BLaER1 treated with 17β-estradiol and CSF1 and Interleukin-3, amounts not matched to agents 10 nM and 100 nM (cell line): ENCODE measurements at regions not wholly inside any gene's neighbourhood (a gene's known extent, or its start where the extent isn't known, plus 50 kb on each side); places are given as distances from the start of the nearest gene placed in this dataset.

Experiments used
- H3K27ac ChIP-seq, 11 experiments: shearing (Covaris generic); formaldehyde crosslinking; 2 replicates each; pipeline ENCODE4 v1.8.1; 2022
- H3K27me3 ChIP-seq, 11 experiments: shearing (Covaris generic); formaldehyde crosslinking; 2 replicates each; pipeline ENCODE4 v1.8.1; 2022
- H3K36me3 ChIP-seq, 11 experiments: shearing (Covaris generic); formaldehyde crosslinking; 2 replicates each; pipeline ENCODE4 v1.8.1; 2022
- H3K4me1 ChIP-seq, 10 experiments: shearing (Covaris generic); formaldehyde crosslinking; 2 replicates each; pipeline ENCODE4 v1.8.1; 2022
- H3K4me2 ChIP-seq, 11 experiments: shearing (Covaris generic); formaldehyde crosslinking; 2 replicates each; pipeline ENCODE4 v1.8.1; 2022
- H3K4me3 ChIP-seq, 10 experiments: shearing (Covaris generic); formaldehyde crosslinking; 2 replicates each; pipeline ENCODE4 v1.8.1; 2022
- H3K9ac ChIP-seq, 11 experiments: shearing (Covaris generic); formaldehyde crosslinking; 2 replicates each; pipeline ENCODE4 v1.8.1; 2022
- H3K9me3 ChIP-seq, 11 experiments: shearing (Covaris generic); formaldehyde crosslinking; replicated peaks in 1 of 11; 2 replicates each; pipeline ENCODE4 v1.8.1; 2022
- H4K20me1 ChIP-seq, 11 experiments: shearing (Covaris generic); formaldehyde crosslinking; 2 replicates each; pipeline ENCODE4 v1.8.1; 2022
- Cebpa-rat ChIP-seq, 11 experiments: shearing (Covaris generic); IDR thresholded peaks; 2 replicates each; pipeline ENCODE4 v1.8.1; 2022

DNA sequence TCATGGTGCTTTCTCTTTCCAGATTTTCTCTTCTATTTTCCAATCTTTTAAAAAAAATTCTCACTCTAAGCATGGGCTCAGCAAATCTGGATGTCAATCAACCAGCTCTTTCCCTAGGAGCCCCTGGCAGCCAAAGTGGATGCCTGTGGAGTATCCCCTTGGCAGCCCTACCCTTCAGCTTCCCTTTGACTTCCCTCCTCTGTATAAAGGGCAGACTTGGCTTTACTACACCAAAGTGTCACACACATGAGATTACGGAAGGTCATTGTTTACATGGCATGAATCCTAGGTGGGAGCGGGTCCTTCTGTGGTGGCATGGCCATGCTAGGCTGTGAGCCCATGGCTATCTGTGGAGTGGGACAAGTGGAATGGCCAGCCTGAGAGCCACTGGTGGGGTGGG lies 379.9 kb downstream of the GABRB3 start:
- no peaks in the 10 kb centered on the region for H3K36me3 ChIP-seq
- no peak overlapping the region for H3K4me2 ChIP-seq
- no peak overlapping the region for H3K9ac ChIP-seq
- peaks cover 29 to 69% (median 64%) of the 10 kb centered on the region in 10 experiments for H3K4me1 ChIP-seq
- no peak for TF ChIP-seq Cebpa-rat (IDR thresholded peaks at IDR 0.05)
- no peaks in the 10 kb centered on the region for H3K9me3 ChIP-seq
- H3K27ac ChIP-seq, result no peak overlapping the region
- no peaks in the 10 kb centered on the region for H3K27me3 ChIP-seq
- H3K4me3 ChIP-seq, result no peak overlapping the region
- no peaks in the 10 kb centered on the region for H4K20me1 ChIP-seq

DNA sequence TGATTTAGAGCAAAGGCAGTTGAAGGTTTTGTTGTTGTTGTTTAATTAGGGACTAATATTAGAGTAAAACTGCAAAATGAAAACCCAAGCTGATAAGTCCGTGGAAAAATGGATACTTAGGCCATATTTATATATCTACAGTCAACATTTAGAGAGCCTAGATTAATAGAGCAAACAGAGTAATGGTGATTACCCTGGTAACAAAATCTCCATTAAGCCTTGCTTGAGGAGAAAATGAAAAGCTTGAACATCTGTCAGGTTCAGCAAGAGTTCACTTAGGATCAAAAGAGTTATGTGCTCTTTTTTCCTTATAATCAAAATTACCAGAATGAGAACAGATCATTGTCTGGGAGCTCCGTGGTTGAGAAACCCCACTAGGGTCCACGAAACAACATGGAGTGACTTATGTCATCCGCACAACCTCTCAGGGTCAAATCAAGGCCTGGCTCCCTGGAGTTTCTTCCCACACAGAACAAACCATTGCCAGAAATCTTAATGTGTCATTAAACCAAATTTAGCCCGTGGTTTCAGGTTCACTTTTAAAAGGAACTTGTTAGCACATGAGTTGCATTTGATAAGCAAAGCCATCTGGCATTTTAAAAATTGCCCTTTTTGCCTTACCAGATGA lies 381.2 kb downstream of the GABRB3 start:
- TF ChIP-seq Cebpa-rat (IDR thresholded peaks at IDR 0.05), result no peak
- Histone ChIP-seq H3K4me3 (no peak overlapping the region), H3K27ac (no peak overlapping the region), H3K4me2 (peak overlapping the region; percentile 16 to 81 (median 64); a peak in 16 of 22 replicates), H3K9me3 (no peaks in the 10 kb centered on the region), H3K27me3 (no peaks in the 10 kb centered on the region), H3K9ac (no peak overlapping the region), H3K4me1 (peaks cover 28 to 79% (median 66%) of the 10 kb centered on the region in 10 experiments), H4K20me1 (no peaks in the 10 kb centered on the region), H3K36me3 (no peaks in the 10 kb centered on the region)

DNA sequence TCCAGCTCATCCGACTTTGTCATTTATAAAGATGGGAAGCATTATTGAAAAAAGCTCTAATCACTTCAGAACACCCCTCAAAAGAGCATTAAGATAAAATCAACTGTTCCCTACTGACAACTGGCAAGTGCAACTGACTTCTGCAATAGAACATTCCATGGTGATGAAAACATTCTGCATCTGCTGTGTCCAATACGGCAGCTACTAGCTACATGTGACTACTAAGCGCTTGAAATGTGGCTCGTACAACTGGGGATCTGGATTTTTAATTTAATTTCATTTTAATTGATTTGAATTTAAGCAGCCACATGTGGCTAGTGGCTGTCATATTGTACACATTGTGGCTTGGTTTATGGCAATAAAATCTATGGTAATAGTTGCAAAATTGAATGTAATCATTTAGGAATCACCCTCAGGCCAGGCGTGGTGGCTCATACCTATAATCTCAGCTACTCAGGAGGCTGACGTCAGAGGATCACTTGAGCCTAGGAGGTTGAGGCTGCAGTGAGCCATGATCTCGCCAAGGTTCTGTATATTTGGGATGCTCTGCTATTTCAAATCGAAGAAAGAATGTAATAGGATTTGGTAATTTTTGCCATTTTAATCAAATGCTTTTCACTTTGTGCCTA lies 390.3 kb downstream of the GABRB3 start:
- no peaks in the 10 kb centered on the region for H3K27me3 ChIP-seq
- no peak for TF ChIP-seq Cebpa-rat (IDR thresholded peaks at IDR 0.05)

DNA sequence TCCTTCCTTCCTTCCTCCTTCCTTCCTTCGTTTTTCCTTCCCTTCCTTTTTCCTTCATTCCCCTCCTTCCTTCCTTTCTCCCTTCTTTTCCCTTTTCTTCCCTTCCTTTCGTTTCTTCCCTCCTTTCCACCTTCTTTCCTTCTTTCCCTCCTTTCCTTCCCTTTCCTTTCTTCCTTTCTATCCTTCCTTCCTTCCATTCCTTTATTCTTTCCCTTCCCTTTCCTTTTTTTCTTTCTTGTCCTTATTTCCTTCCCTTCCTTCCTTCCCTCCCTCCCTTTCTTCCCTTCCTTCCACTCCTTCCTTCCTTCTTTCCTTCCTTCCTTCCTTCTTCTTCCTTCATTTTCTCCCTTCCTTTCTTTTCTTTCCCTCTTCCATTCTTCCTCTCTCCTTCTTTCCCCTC lies 394.6 kb downstream of the GABRB3 start:
- no peak overlapping the region for H3K27ac ChIP-seq
- H4K20me1 ChIP-seq, result no peaks in the 10 kb centered on the region
- H3K4me3 ChIP-seq, result no peak overlapping the region
- peak overlapping the region in 8 of 11 experiments; percentile 22 to 61 (median 54); a peak in 14 of 22 replicates for H3K4me2 ChIP-seq
- peaks cover 0 to 11% (median 10%) of the 10 kb centered on the region in 10 experiments; a peak in 15 of 20 replicates for H3K4me1 ChIP-seq
- H3K27me3 ChIP-seq, result no peaks in the 10 kb centered on the region
- H3K9me3 ChIP-seq, result peaks cover 19 to 42% (median 24%) of the 10 kb centered on the region in 11 experiments
- no peak overlapping the region for H3K9ac ChIP-seq
- no peaks in the 10 kb centered on the region for H3K36me3 ChIP-seq
- no peak for TF ChIP-seq Cebpa-rat (IDR thresholded peaks at IDR 0.05)

More for the DNA sequence above, 390.3 kb downstream of the GABRB3 start:
- H3K4me2 ChIP-seq, result no peak overlapping the region
- H4K20me1 ChIP-seq, result no peaks in the 10 kb centered on the region
- H3K9ac ChIP-seq, result no peak overlapping the region
- peaks cover 0 to 7% (median 1%) of the 10 kb centered on the region in 11 experiments; a peak in 11 of 22 replicates for H3K9me3 ChIP-seq
- no peak overlapping the region for H3K4me3 ChIP-seq
- peaks cover 0 to 14% (median 8%) of the 10 kb centered on the region in 10 experiments; a peak in 15 of 20 replicates for H3K4me1 ChIP-seq
- H3K27ac ChIP-seq, result no peak overlapping the region
- no peaks in the 10 kb centered on the region for H3K36me3 ChIP-seq

DNA sequence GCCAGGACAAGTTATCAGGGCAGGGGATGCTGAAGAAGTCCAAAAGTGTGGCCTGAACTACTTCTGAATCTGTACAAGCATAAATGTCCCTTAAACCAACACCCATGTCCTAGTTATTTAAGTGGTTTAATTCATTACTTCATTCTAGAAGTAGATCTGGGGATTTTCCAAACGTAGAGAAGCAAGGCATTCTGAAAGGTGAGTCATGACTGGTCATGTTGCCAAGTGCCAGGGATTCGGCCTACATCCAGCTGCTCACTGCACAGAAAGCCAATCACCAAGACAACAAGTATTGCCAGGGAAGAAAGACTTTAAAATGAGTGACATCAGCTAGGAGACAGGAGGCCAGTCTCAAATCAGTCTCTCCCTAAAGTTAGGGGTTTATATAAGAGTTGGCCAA lies 396.6 kb downstream of the GABRB3 start:
- H3K9ac ChIP-seq, result no peak overlapping the region
- H3K27me3 ChIP-seq, result no peaks in the 10 kb centered on the region
- H3K4me2 ChIP-seq, result no peak overlapping the region
- no peak overlapping the region for H3K4me3 ChIP-seq
- H4K20me1 ChIP-seq, result no peaks in the 10 kb centered on the region
- H3K9me3 ChIP-seq, result peaks cover 19 to 42% (median 24%) of the 10 kb centered on the region in 11 experiments
- no peaks in the 10 kb centered on the region for H3K36me3 ChIP-seq
- peaks cover 0 to 11% (median 10%) of the 10 kb centered on the region in 10 experiments; a peak in 15 of 20 replicates for H3K4me1 ChIP-seq
- H3K27ac ChIP-seq, result no peak overlapping the region
- no peak for TF ChIP-seq Cebpa-rat (IDR thresholded peaks at IDR 0.05)

DNA sequence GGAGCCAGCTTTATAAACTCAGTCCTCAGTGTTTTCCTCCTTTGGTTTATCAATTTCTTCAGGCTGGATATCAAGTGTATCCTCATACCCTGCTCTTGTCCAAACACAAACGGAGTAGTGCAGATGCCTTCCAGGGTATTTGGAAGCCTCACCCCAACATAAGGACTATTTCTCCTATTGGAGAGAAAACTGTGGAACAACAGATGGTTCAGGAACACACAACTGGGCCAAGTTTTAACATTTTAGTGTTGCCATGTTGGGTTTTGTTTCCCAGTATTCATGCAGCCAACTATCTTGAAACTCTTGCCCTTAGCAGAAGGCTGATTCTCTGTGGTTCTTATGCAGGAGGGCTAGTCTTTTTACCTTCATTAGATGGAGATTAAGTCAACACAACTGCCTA lies 398.1 kb downstream of the GABRB3 start:
- Histone ChIP-seq H3K4me3 (no peak overlapping the region), H3K9me3 (peaks cover 19 to 42% (median 27%) of the 10 kb centered on the region in 11 experiments), H3K9ac (no peak overlapping the region), H3K27me3 (no peaks in the 10 kb centered on the region), H4K20me1 (no peaks in the 10 kb centered on the region), H3K27ac (no peak overlapping the region), H3K4me1 (peaks cover 0 to 11% (median 10%) of the 10 kb centered on the region in 10 experiments; a peak in 15 of 20 replicates), H3K4me2 (no peak overlapping the region), H3K36me3 (no peaks in the 10 kb centered on the region)
- no peak for TF ChIP-seq Cebpa-rat (IDR thresholded peaks at IDR 0.05)

DNA sequence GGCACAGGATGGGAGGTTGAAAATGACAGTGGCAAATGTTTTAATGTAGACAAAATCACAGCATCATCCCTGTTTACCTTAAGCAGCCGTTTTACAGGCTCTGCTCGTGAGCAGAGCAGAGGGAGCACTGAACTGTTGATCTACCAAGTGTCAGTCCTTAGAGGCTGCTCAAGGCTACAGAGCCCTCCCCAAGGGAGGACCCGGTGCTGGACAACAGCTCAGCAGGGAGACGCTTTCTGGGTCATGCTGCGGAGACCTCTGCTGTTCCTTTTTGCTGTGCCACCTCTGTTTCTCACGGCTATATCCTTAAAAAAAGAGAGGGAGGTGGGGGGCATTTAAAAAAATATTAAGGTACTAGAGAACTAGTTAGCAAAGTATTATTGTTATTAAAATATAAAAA lies 400.2 kb downstream of the GABRB3 start:
- Histone ChIP-seq H3K36me3 (no peaks in the 10 kb centered on the region), H3K4me2 (no peak overlapping the region), H3K27me3 (no peaks in the 10 kb centered on the region), H4K20me1 (no peaks in the 10 kb centered on the region), H3K9me3 (peaks cover 19 to 38% (median 26%) of the 10 kb centered on the region in 11 experiments), H3K9ac (no peak overlapping the region), H3K4me1 (peaks cover 0 to 4% (median 3%) of the 10 kb centered on the region in 10 experiments; a peak in 14 of 20 replicates), H3K27ac (no peak overlapping the region), H3K4me3 (no peak overlapping the region)
- no peak for TF ChIP-seq Cebpa-rat (IDR thresholded peaks at IDR 0.05)

DNA sequence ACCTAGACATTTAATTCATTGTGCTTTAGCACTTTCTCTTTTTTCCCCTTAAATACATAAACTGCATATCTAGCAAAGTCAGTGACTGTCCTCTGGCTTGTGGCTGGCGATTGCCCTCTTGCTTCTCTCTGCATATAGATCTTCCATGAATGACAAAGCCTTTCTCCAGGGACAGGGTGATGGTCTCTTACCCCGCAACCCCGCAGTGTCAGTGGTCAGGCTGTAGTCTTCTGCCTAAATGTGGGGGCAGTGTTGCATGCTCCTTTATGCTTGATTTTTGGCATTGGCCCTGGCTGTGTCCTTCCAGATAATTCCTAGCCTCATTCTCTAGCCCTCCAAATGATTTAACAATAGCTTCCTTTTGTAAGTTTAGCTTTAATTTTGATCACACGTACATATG lies 407.8 kb downstream of the GABRB3 start:
- no peak for TF ChIP-seq Cebpa-rat (IDR thresholded peaks at IDR 0.05)
- H3K27me3 ChIP-seq, result no peaks in the 10 kb centered on the region
- H4K20me1 ChIP-seq, result no peaks in the 10 kb centered on the region
- no peaks in the 10 kb centered on the region for H3K9me3 ChIP-seq
- no peak overlapping the region for H3K9ac ChIP-seq
- H3K4me2 ChIP-seq, result no peak overlapping the region
- H3K36me3 ChIP-seq, result no peaks in the 10 kb centered on the region
- no peaks in the 10 kb centered on the region for H3K4me1 ChIP-seq
- no peak overlapping the region for H3K27ac ChIP-seq
- no peak overlapping the region for H3K4me3 ChIP-seq

DNA sequence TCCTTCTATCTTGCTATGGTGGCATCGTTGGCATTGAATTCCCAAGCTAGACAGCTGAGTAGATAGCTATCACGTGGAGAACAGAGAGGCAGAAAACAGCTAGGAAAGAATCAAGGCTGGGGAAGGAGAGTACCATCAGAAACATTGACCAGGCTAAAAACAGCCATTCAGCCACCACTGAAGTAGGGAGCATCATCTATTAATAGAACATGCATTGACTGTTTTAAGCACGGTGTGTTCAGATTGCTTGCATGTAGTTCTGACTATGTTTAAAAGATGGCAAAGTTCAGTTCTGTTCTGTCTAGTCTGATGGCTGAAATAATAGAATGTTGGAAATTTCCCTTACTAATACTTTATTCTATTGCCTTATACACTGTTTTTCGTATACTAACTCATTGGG lies 413.0 kb downstream of the GABRB3 start:
- Histone ChIP-seq H3K9ac (no peak overlapping the region), H3K4me2 (peak overlapping the region in 4 of 11 experiments; percentile 66 to 76 (median 72); a peak in 6 of 22 replicates), H3K27ac (no peak overlapping the region), H3K4me3 (no peak overlapping the region), H3K27me3 (no peaks in the 10 kb centered on the region), H3K9me3 (no peaks in the 10 kb centered on the region), H3K4me1 (peaks cover 0 to 20% (median 11%) of the 10 kb centered on the region in 10 experiments; a peak in 16 of 20 replicates), H3K36me3 (no peaks in the 10 kb centered on the region), H4K20me1 (no peaks in the 10 kb centered on the region)
- TF ChIP-seq Cebpa-rat (IDR thresholded peaks at IDR 0.05), result no peak
